Prostate gland (tissue), 2 donors: ENCODE measurements at regions not wholly inside any gene's neighbourhood (a gene's known extent, or its start where the extent isn't known, plus 50 kb on each side); places are given as distances from the start of the nearest gene placed in this dataset.

Experiments used
- CTCF ChIP-seq, 4 experiments: fragments of 200-600 bp in 2 of 4; fragments of 450-650 bp in 2 of 4; sonication (generic) in 2 of 4; IDR thresholded peaks; 1 replicate in 3 of 4; 2 replicates in 1 of 4; pipeline ENCODE4 v1.5.1; 2016 to 2019; ENCODE audit warnings: antibody characterized with exemption in 4 of 4, mild to moderate bottlenecking in 2 of 4, moderate library complexity in 2 of 4
- POLR2A ChIP-seq: fragments of 450-650 bp; IDR thresholded peaks from one replicate; pipeline ENCODE4 v1.6.1; 2016; ENCODE audit warnings: antibody characterized with exemption, mild to moderate bottlenecking

GRCh38 chr10:108785011-108785410 lies 1138.3 kb downstream of the XPNPEP1 start:
- TF ChIP-seq POLR2A, result no peak
- no peak for TF ChIP-seq CTCF (IDR thresholded peaks at IDR 0.05)
